ENCODE measurements at regions not wholly inside any gene's neighbourhood (a gene's known extent, or its start where the extent isn't known, plus 50 kb on each side); places are given as distances from the start of the nearest gene placed in this dataset.

GRCh38 chr20:63125581-63125837 is 90.4 kb downstream of the YTHDF1 start:
- Histone ChIP-seq H3K4me2 (replicated peaks; ENCODE audit: low read depth, low read length, poor library complexity, severe bottlenecking) (no peak overlapping the region), H4K20me1 (ENCODE audit: control insufficient read depth, insufficient read depth, low read length, poor library complexity, severe bottlenecking) (no peaks in the 10 kb centered on the region), H3K9ac (ENCODE audit: low read length) (no peak overlapping the region), H3K4me3 (ENCODE audit: control extremely low read depth in 1 of 5, extremely low read depth in 1 of 5, insufficient read depth in 1 of 5, low read depth in 2 of 5, low read length in 4 of 5) (no peak overlapping the region), H3K4me1 (ENCODE audit: control insufficient read depth in 2 of 2, insufficient read depth in 2 of 2, low read length in 2 of 2) (no peaks in the 10 kb centered on the region), H3K9me3 (ENCODE audit: control extremely low read depth in 1 of 3, control insufficient read depth in 2 of 3, insufficient read depth in 1 of 3, low read length in 2 of 3) (peaks cover 0 to 3% (median 0%) of the 10 kb centered on the region in 3 donors), H3K79me2 (ENCODE audit: control insufficient read depth, insufficient read depth, low read length) (no peaks in the 10 kb centered on the region), H3K36me3 (replicated peaks in 1 of 2; ENCODE audit: control extremely low read depth in 1 of 2, control insufficient read depth in 1 of 2, extremely low read depth in 1 of 2, insufficient read depth in 2 of 2, low read length in 1 of 2) (no peaks in the 10 kb centered on the region), H3K27ac (ENCODE audit: low read length in 2 of 2) (no peak overlapping the region), H2AFZ (ENCODE audit: insufficient read depth, low read depth, low read length, poor library complexity, severe bottlenecking) (no peak overlapping the region), H3K27me3 (replicated peaks in 1 of 4; ENCODE audit: control extremely low read depth in 1 of 4, control insufficient read depth in 3 of 4, insufficient read depth in 4 of 4, low read length in 3 of 4) (peaks cover 0 to 9% (median 0%) of the 10 kb centered on the region in 4 experiments)
- Mint-ChIP-seq H3K4me1 (no peaks in the 10 kb centered on the region), H3K4me3 (no peak overlapping the region), H3K27me3 (peaks cover 20% of the 10 kb centered on the region), H3K9me3 (ENCODE audit: insufficient read depth) (no peaks in the 10 kb centered on the region), H3K27ac (no peak overlapping the region)
- CTCF ChIA-PET: no interaction called here
- intact Hi-C loops (cut with micrococcal nuclease): no loop called here
- ATAC-seq (ENCODE audit: low read depth) (no peak), DNase-seq (no peak)
- 76% methylated on average over 5 of the region's 5 CpGs for WGBS (ENCODE audit: insufficient coverage)
- POLR2A ChIA-PET: no interaction called here
- TF ChIP-seq CTCF (IDR thresholded peaks at IDR 0.05) (no peak), EZH2 (IDR thresholded peaks at IDR 0.05; ENCODE audit: borderline replicate concordance, insufficient read depth, low read depth, low read length, poor library complexity, severe bottlenecking) (no peak)

GRCh38 chr20:63124782-63125580 is 91.0 kb downstream of the YTHDF1 start:
- no peak for DNase-seq
- 79% methylated on average over 21 of the region's 23 CpGs for WGBS (ENCODE audit: insufficient coverage)
- no peaks in the 10 kb centered on the region for H3K79me2 ChIP-seq (ENCODE audit: control insufficient read depth, insufficient read depth, low read length)
- intact Hi-C loops (cut with micrococcal nuclease): no loop called here
- no peak overlapping the region for H3K4me3 ChIP-seq (ENCODE audit: control extremely low read depth in 1 of 5, extremely low read depth in 1 of 5, insufficient read depth in 1 of 5, low read depth in 2 of 5, low read length in 4 of 5)
- Mint-ChIP-seq H3K4me1 (no peaks in the 10 kb centered on the region), H3K27me3 (peaks cover 17% of the 10 kb centered on the region), H3K4me3 (no peak overlapping the region), H3K9me3 (ENCODE audit: insufficient read depth) (no peaks in the 10 kb centered on the region), H3K27ac (no peak overlapping the region)
- no peak overlapping the region for H2AFZ ChIP-seq (ENCODE audit: insufficient read depth, low read depth, low read length, poor library complexity, severe bottlenecking)
- POLR2A ChIA-PET: no interaction called here
- H3K4me1 ChIP-seq (ENCODE audit: control insufficient read depth in 2 of 2, insufficient read depth in 2 of 2, low read length in 2 of 2): no peaks in the 10 kb centered on the region
- no peaks in the 10 kb centered on the region for H3K36me3 ChIP-seq (replicated peaks in 1 of 2; ENCODE audit: control extremely low read depth in 1 of 2, control insufficient read depth in 1 of 2, extremely low read depth in 1 of 2, insufficient read depth in 2 of 2, low read length in 1 of 2)
- CTCF ChIA-PET: no interaction called here
- H3K9ac ChIP-seq (ENCODE audit: low read length): no peak overlapping the region
- H3K27ac ChIP-seq (ENCODE audit: low read length in 2 of 2): no peak overlapping the region
- TF ChIP-seq CTCF (IDR thresholded peaks at IDR 0.05) (no peak), EZH2 (IDR thresholded peaks at IDR 0.05; ENCODE audit: borderline replicate concordance, insufficient read depth, low read depth, low read length, poor library complexity, severe bottlenecking) (no peak)
- no peak for ATAC-seq (ENCODE audit: low read depth)
- H3K4me2 ChIP-seq (replicated peaks; ENCODE audit: low read depth, low read length, poor library complexity, severe bottlenecking): no peak overlapping the region
- no peaks in the 10 kb centered on the region for H4K20me1 ChIP-seq (ENCODE audit: control insufficient read depth, insufficient read depth, low read length, poor library complexity, severe bottlenecking)
- peaks cover 0 to 3% (median 0%) of the 10 kb centered on the region in 3 donors for H3K9me3 ChIP-seq (ENCODE audit: control extremely low read depth in 1 of 3, control insufficient read depth in 2 of 3, insufficient read depth in 1 of 3, low read length in 2 of 3)
- H3K27me3 ChIP-seq (replicated peaks in 1 of 4; ENCODE audit: control extremely low read depth in 1 of 4, control insufficient read depth in 3 of 4, insufficient read depth in 4 of 4, low read length in 3 of 4): peaks cover 0 to 9% (median 0%) of the 10 kb centered on the region in 4 experiments

Measured in B cell (primary cell).